Lower lobe of right lung (tissue), 2 donors: ENCODE measurements at regions not wholly inside any gene's neighbourhood (a gene's known extent, or its start where the extent isn't known, plus 50 kb on each side); places are given as distances from the start of the nearest gene placed in this dataset.
"Not testable (repeated sequence)": the region's sequence is repeated elsewhere in the genome, so short reads cannot be mapped to it uniquely, and the experiment has no call there.

Source experiments
- ATAC-seq, 2 donors: fragments of 200-7000 bp; cut with Tn5 transposase; one replicate each; pipeline ENCODE4 v1.9.1; 2020 to 2022; ENCODE audit warnings: mild to moderate bottlenecking in 2 of 2, moderate library complexity in 2 of 2
- DNase-seq: peaks from one replicate; pipeline ENCODE4 v3.0.0-alpha.2; 2020
- H3K27ac ChIP-seq: fragments of 200-600 bp; one replicate; pipeline ENCODE4 v1.8.0; 2022
- H3K27me3 ChIP-seq: fragments of 200-600 bp; one replicate; pipeline ENCODE4 v1.8.0; 2022; ENCODE audit warnings: low read depth
- H3K36me3 ChIP-seq: fragments of 200-600 bp; one replicate; pipeline ENCODE4 v1.8.0; 2022; ENCODE audit warnings: mild to moderate bottlenecking
- H3K4me1 ChIP-seq: fragments of 200-600 bp; one replicate; pipeline ENCODE4 v1.8.0; 2022
- H3K4me3 ChIP-seq: fragments of 200-600 bp; one replicate; pipeline ENCODE4 v1.8.0; 2022; ENCODE audit warnings: mild to moderate bottlenecking
- H3K9me3 ChIP-seq: fragments of 200-600 bp; one replicate; pipeline ENCODE4 v1.8.0; 2022
- CTCF ChIP-seq: fragments of 200-600 bp; IDR thresholded peaks from one replicate; pipeline ENCODE4 v1.8.0; 2022; ENCODE audit warnings: antibody characterized with exemption, mild to moderate bottlenecking
- intact Hi-C: fragments of 100-400 bp; cut with DNase I; formaldehyde crosslinking; loops from one replicate; pipeline ENCODE4 v1.11.0; 2022
- donor health status: DM: no; HTN: yes; CAD: no; lungs with severe emphysema.

DNA sequence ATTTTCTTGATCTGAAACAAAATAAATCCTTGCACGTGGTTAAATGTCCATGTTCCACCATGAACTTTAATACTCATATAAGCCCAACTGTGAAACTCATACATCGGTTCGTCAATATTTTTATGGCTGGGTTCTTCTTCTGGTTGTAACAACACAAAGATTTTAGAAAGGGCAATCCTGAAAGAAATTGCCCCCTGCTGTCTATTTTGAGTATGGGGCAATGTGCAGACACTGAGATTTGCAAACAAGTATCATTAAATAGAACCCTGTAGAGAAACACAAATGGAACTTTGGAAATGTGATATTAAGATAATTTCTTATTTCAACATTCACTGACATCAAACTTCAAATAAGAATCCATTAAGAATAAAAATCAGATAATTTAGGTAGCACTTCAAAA is 80.2 kb upstream of the PHACTR1 start:
- TF ChIP-seq CTCF = no peak
- Histone ChIP-seq H3K27ac (no peak overlapping the region), H3K4me3 (no peak overlapping the region), H3K27me3 (no peaks in the 10 kb centered on the region), H3K4me1 (no peaks in the 10 kb centered on the region), H3K9me3 (no peaks in the 10 kb centered on the region), H3K36me3 (no peaks in the 10 kb centered on the region)
- DNase-seq (no peak), ATAC-seq (no peak)
- intact Hi-C loops = no loop called here

GRCh38 chr6:12637960-12638641 is 78.5 kb upstream of the PHACTR1 start:
- H3K4me3 ChIP-seq = no peak overlapping the region

DNA sequence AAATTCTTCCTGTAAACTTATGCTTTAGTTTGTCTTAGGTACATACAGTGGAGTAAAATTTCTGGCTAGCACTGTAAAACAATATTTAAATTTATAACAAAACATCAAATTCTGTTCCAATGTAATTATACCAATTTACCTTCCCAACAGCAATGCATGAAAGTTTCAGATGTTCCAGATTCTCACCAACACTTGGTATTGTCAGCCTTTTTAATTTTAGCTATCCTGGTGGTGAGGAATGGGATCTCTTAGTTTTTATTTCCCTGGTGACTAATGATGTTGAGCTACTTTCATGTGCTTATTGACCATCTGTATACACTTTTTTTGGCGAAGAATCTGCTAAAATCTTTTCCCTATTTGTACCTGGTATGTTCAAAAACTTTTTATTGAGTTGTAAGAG is 76.1 kb upstream of the PHACTR1 start:
- H3K36me3 ChIP-seq = no peaks in the 10 kb centered on the region
- no peaks in the 10 kb centered on the region for H3K4me1 ChIP-seq
- H3K27ac ChIP-seq = no peak overlapping the region
- intact Hi-C loops = no loop called here
- peaks cover 2% of the 10 kb centered on the region for H3K9me3 ChIP-seq
- no peaks in the 10 kb centered on the region for H3K27me3 ChIP-seq
- no peak overlapping the region for H3K4me3 ChIP-seq
- no peak for TF ChIP-seq CTCF
- ATAC-seq (no peak), DNase-seq (no peak)

More at GRCh38 chr6:12637960-12638641, 78.5 kb upstream of the PHACTR1 start:
- H3K36me3 ChIP-seq = no peaks in the 10 kb centered on the region
- no peaks in the 10 kb centered on the region for H3K4me1 ChIP-seq
- intact Hi-C loops = no loop called here
- no peaks in the 10 kb centered on the region for H3K27me3 ChIP-seq
- no peak overlapping the region for H3K27ac ChIP-seq
- ATAC-seq = peak; percentile 79 to 80
- TF ChIP-seq CTCF = peak; percentile 74
- DNase-seq = peak; percentile 61
- H3K9me3 ChIP-seq = peaks cover 2% of the 10 kb centered on the region

DNA sequence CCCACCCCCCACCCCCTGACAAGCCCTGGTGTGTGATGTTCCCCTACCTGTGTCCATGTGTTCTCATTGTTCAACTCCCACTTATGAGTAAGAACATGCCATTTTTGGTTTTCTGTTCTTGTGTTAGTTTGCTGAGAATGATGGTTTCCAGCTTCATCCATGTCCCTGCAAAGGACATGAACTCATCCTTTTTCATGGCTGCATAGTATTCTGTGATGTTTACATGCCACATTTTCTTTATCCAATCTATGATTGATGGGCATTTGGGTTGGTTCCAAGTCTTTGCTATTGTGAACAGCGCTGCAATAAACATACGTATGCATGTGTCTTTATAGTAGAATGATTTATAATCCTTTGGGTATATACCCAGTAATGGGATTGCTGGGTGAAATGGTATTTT is 74.8 kb upstream of the PHACTR1 start:
- H3K36me3 ChIP-seq, H3K27ac ChIP-seq, intact Hi-C loops, H3K9me3 ChIP-seq, H3K4me1 ChIP-seq, DNase-seq, H3K27me3 ChIP-seq, H3K4me3 ChIP-seq, ATAC-seq: not testable (repeated sequence)

DNA sequence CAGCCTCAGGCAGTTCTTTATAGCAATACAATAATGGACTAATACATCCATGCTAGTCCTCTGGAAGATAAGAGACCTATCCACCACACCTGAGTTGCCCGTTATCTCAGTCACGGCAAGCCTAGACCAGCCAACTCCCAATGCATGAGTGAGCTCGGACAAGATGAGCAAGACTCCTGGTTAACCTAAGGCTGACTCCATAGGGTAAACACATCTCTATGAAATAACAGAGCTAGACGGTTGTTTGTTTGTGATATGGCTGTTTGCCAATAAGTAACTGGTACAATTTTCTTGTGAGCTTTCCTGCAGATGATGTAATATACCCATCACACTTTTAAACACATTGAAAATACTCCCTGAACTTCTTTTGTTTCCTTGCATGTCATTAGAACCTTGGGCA is 70.6 kb upstream of the PHACTR1 start:
- ATAC-seq (no peak), DNase-seq (no peak)
- intact Hi-C loops = no loop called here
- Histone ChIP-seq H3K27me3 (no peaks in the 10 kb centered on the region), H3K4me3 (no peak overlapping the region), H3K36me3 (no peaks in the 10 kb centered on the region), H3K4me1 (no peaks in the 10 kb centered on the region), H3K27ac (no peak overlapping the region), H3K9me3 (peaks cover 2% of the 10 kb centered on the region)
- no peak for TF ChIP-seq CTCF

GRCh38 chr6:12648171-12648570 is 68.4 kb upstream of the PHACTR1 start:
- no peak for TF ChIP-seq CTCF
- intact Hi-C loops = no loop called here

More at GRCh38 chr6:12648171-12648570, 68.4 kb upstream of the PHACTR1 start:
- DNase-seq (no peak), ATAC-seq (no peak)
- Histone ChIP-seq H3K4me3 (no peak overlapping the region), H3K27me3 (no peaks in the 10 kb centered on the region), H3K27ac (no peak overlapping the region), H3K36me3 (no peaks in the 10 kb centered on the region), H3K4me1 (no peaks in the 10 kb centered on the region), H3K9me3 (no peaks in the 10 kb centered on the region)
